Esophagus muscularis mucosa (tissue), 4 donors: ENCODE measurements at regions not wholly inside any gene's neighbourhood (a gene's known extent, or its start where the extent isn't known, plus 50 kb on each side); places are given as distances from the start of the nearest gene placed in this dataset.

ENCODE experiments used
- DNase-seq: peaks from one replicate; pipeline ENCODE4 v3.0.0-alpha.2; 2017; ENCODE audit errors: extremely low spot score
- H3K27ac ChIP-seq, 4 donors: fragments of 200-600 bp; sonication (generic); replicated peaks in 1 of 4; 1 replicate in 3 of 4; 2 replicates in 1 of 4; pipeline ENCODE4 v1.5.1; 2016 to 2019; ENCODE audit warnings: mild to moderate bottlenecking in 1 of 4
- H3K27me3 ChIP-seq, 4 donors: fragments of 200-600 bp; sonication (generic); one replicate each; pipeline versions ENCODE4 v1.5.1 to v1.6.0; 2016 to 2019
- H3K36me3 ChIP-seq, 4 donors: fragments of 200-600 bp; sonication (generic); one replicate each; pipeline ENCODE4 v1.5.1; 2016 to 2019
- H3K4me1 ChIP-seq, 4 donors: fragments of 200-600 bp; sonication (generic); one replicate each; pipeline ENCODE4 v1.5.1; 2016 to 2019
- H3K4me3 ChIP-seq, 4 donors: fragments of 200-600 bp; sonication (generic); 1 replicate in 2 of 4; 2 replicates in 2 of 4; pipeline ENCODE4 v1.5.1; 2016 to 2019; ENCODE audit warnings: mild to moderate bottlenecking in 4 of 4, moderate library complexity in 1 of 4
- H3K9me3 ChIP-seq, 4 donors: fragments of 200-600 bp; sonication (generic); 1 replicate in 3 of 4; 2 replicates in 1 of 4; pipeline ENCODE4 v1.5.1; 2016 to 2019
- EP300 ChIP-seq: sonication (generic); formaldehyde crosslinking; IDR thresholded peaks from one replicate; pipeline ENCODE4 v1.6.1; 2017; ENCODE audit warnings: antibody characterized with exemption
- POLR2A ChIP-seq: fragments of 450-650 bp; IDR thresholded peaks from one replicate; pipeline ENCODE4 v1.6.1; 2017; ENCODE audit warnings: antibody characterized with exemption, moderate library complexity, mild to moderate bottlenecking, low read depth
- POLR2AphosphoS5 ChIP-seq, 2 donors: sonication (generic); formaldehyde crosslinking; IDR thresholded peaks; one replicate each; pipeline ENCODE4 v1.6.1; 2017; ENCODE audit warnings: antibody characterized with exemption in 2 of 2
- WGBS: methylation state at CpG from one replicate; pipeline ENCODE4 v1.1.5; 2018; 5-methylcytosine and 5-hydroxymethylcytosine counted together
- intact Hi-C: fragments of 100-400 bp; cut with DNase I; formaldehyde crosslinking; loops from one replicate; pipeline ENCODE4 v1.15.1; 2023
- TF ChIP-seq, protein P1 (sequence below), 3 experiments: fragments of 200-600 bp in 2 of 3; fragments of 450-650 bp in 1 of 3; sonication (generic) in 2 of 3; IDR thresholded peaks; one replicate each; pipeline ENCODE4 v1.5.1; 2017 to 2019; ENCODE audit warnings: antibody characterized with exemption in 3 of 3, mild to moderate bottlenecking in 2 of 3, moderate library complexity in 1 of 3

DNA sequence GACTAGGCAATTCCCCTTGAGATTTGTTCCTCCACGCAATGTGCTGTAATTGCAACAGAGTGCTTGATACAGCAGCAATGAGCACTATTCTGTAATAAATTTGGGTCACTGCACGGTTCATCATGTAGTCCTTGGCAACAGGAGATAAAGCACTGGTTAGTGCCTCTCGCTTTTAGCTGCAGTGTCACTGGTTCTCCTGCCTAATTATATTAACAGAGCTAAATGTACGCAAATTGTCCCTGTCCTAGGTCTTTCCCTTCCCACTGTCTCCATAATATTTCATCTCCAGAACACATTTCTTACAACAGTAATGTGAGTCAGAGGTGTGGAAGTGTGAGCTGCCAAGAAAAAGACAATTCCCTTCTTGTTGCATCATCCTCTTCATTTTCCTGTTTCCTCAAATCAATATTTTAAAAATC lies 553.1 kb downstream of the ZNF608 start:
- TF ChIP-seq POLR2AphosphoS5 (IDR thresholded peaks at IDR 0.05) (no peak), POLR2A (no peak), EP300 (no peak)
- TF ChIP-seq, protein P1, sequence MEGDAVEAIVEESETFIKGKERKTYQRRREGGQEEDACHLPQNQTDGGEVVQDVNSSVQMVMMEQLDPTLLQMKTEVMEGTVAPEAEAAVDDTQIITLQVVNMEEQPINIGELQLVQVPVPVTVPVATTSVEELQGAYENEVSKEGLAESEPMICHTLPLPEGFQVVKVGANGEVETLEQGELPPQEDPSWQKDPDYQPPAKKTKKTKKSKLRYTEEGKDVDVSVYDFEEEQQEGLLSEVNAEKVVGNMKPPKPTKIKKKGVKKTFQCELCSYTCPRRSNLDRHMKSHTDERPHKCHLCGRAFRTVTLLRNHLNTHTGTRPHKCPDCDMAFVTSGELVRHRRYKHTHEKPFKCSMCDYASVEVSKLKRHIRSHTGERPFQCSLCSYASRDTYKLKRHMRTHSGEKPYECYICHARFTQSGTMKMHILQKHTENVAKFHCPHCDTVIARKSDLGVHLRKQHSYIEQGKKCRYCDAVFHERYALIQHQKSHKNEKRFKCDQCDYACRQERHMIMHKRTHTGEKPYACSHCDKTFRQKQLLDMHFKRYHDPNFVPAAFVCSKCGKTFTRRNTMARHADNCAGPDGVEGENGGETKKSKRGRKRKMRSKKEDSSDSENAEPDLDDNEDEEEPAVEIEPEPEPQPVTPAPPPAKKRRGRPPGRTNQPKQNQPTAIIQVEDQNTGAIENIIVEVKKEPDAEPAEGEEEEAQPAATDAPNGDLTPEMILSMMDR (IDR thresholded peaks at IDR 0.05): no peak
- peaks cover 0 to 11% (median 5%) of the 10 kb centered on the region in 4 donors for H3K4me1 ChIP-seq
- 48% methylated on average over 4 of the region's 4 CpGs for WGBS
- no peaks in the 10 kb centered on the region for H3K36me3 ChIP-seq
- no peak for DNase-seq
- H3K9me3 ChIP-seq: no peaks in the 10 kb centered on the region
- no peaks in the 10 kb centered on the region for H3K27me3 ChIP-seq
- H3K4me3 ChIP-seq: no peak overlapping the region
- intact Hi-C loops: no loop called here
- H3K27ac ChIP-seq: no peak overlapping the region

DNA sequence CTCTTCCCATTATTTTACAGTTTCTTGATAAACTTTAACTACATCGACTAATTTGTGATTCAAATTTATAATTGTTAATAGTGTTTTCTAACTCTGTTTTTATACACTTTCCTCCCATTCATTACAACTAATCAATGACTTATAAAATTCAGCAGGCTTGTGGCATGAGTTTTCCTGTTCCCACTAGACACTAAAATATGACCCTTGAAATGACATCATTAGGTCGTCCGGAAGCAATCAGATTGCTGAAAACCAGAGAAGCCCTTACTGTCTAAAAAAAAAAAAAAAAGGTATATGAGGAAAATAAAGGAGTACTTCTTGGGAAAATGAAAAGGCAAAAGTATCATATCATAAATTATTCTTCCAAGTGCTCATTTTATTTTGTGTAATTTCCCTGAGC lies 553.7 kb downstream of the ZNF608 start:
- TF ChIP-seq, protein P1 (IDR thresholded peaks at IDR 0.05): no peak
- Histone ChIP-seq H3K9me3 (no peaks in the 10 kb centered on the region), H3K27me3 (no peaks in the 10 kb centered on the region), H3K36me3 (no peaks in the 10 kb centered on the region), H3K27ac (no peak overlapping the region), H3K4me1 (peaks cover 0 to 11% (median 5%) of the 10 kb centered on the region in 4 donors), H3K4me3 (no peak overlapping the region)
- WGBS: 96% methylated on average over 3 of the region's 3 CpGs
- intact Hi-C loops: no loop called here
- DNase-seq: no peak

DNA sequence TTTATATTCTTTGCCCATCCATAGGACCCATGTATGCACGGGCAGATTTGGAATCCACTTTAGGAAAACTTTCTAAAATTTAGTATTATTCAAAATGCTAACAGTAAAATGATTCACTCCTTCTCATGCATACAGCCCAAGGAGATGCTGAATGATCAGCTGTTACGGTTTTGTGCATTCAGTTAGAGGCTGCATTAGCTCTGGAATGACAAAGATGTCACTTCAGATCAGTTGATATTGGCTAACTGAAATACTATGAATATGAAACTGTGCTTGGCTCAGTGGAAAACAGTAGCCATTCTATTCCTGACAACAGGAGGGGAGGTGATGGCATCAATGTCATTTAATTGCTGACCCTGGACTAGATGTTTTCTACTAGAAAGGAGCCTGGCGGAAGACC lies 560.7 kb downstream of the ZNF608 start:
- no peak for TF ChIP-seq POLR2A
- TF ChIP-seq EP300: no peak
- TF ChIP-seq POLR2AphosphoS5 (IDR thresholded peaks at IDR 0.05): no peak
- no peaks in the 10 kb centered on the region for H3K9me3 ChIP-seq
- H3K27me3 ChIP-seq: no peaks in the 10 kb centered on the region
- peaks cover 0 to 9% (median 3%) of the 10 kb centered on the region in 4 donors for H3K4me1 ChIP-seq
- H3K4me3 ChIP-seq: no peak overlapping the region
- 96% methylated on average over 3 of the region's 3 CpGs for WGBS
- H3K36me3 ChIP-seq: no peaks in the 10 kb centered on the region
- intact Hi-C loops: no loop called here
- DNase-seq: no peak
- no peak overlapping the region for H3K27ac ChIP-seq

DNA sequence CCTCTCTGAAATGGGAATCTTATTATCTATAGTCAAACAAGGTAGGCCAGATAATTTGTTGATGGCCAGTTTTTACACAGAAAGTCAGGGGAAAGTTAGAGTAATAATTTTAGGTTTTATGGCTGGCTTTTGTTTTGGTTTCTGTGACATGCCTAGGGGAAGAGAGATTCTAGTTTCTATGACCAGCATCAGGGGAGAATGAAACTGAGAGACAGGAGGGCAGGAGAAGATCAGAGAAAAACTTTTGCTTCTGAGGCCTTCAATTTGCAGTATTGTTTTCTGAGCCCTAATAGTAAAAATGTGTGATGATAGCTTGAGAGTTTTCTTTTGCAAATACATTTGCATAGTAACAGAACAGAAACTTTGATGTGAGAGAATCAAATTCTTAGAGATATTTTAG lies 564.3 kb downstream of the ZNF608 start:
- H3K27me3 ChIP-seq: no peaks in the 10 kb centered on the region
- TF ChIP-seq EP300: no peak
- TF ChIP-seq POLR2A: no peak
- TF ChIP-seq, protein P1 (IDR thresholded peaks at IDR 0.05): no peak
- TF ChIP-seq POLR2AphosphoS5 (IDR thresholded peaks at IDR 0.05): no peak
- H3K36me3 ChIP-seq: no peaks in the 10 kb centered on the region
- no peak overlapping the region for H3K4me3 ChIP-seq
- H3K27ac ChIP-seq: no peak overlapping the region
- intact Hi-C loops: no loop called here
- H3K4me1 ChIP-seq: peaks cover 0 to 11% (median 5%) of the 10 kb centered on the region in 4 donors
- DNase-seq: no peak
- no peaks in the 10 kb centered on the region for H3K9me3 ChIP-seq

DNA sequence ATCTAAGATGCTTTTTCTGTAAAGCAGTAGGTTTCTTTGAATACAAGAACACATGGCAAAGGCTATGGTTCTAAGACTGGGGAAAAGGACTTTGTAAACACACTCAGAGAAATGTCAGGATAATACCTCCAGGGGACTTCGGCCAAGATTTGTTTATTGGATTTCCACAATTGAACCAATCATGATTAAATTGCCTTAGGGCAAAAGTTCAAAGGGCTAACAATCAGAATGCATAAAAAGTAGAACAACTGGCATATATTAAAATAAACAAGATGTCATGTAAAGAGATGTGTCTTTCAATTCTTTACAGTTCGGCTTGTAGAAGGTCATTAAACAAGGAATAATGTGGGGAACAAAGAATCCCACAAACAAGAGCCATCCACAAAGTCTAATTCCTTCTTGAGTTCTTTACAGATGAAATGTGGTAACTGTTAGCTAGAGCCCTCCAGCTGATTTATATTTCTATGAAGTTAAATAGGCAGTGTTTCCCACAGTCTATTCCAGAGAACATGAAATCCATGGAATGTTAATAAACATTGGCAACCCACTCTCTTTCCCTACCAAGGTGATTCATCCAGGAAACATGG lies 565.5 kb downstream of the ZNF608 start:
- 42% methylated on average over 2 of the region's 2 CpGs for WGBS
- H3K27ac ChIP-seq: no peak overlapping the region
- no peak overlapping the region for H3K4me3 ChIP-seq
- peaks cover 0 to 11% (median 5%) of the 10 kb centered on the region in 4 donors for H3K4me1 ChIP-seq
- intact Hi-C loops: no loop called here
- H3K27me3 ChIP-seq: no peaks in the 10 kb centered on the region
- H3K9me3 ChIP-seq: no peaks in the 10 kb centered on the region
- no peak for DNase-seq
- TF ChIP-seq POLR2AphosphoS5 (IDR thresholded peaks at IDR 0.05) (no peak), EP300 (no peak)
- no peaks in the 10 kb centered on the region for H3K36me3 ChIP-seq

DNA sequence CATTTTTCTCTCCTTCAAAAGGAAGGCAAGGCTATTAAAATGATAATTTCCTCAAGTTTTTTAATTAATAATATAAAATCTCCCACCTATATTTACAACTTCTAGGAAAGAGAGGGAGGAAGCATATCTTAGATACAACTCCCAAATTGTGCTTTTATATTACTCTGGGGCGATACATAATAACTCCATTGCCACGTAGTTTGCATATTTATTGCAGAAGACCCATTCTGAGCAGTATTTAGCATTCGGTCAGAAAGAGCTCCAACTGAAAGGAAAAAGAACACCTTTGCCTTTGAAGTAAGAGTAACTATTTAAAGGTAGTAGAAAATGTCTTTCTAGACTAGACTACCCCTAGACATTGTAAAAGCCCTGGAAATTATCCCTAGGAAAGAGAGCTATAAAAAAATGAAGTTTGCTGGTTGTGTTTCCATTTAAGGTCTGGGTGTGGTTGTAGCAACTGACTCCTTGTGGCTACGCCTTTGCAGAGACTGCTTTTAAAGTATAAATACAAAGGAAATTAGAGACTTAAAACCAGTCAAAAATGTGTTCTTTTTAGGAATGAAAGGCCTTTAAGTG lies 566.1 kb downstream of the ZNF608 start:
- Histone ChIP-seq H3K27ac (no peak overlapping the region), H3K9me3 (no peaks in the 10 kb centered on the region), H3K27me3 (no peaks in the 10 kb centered on the region), H3K4me3 (no peak overlapping the region), H3K36me3 (no peaks in the 10 kb centered on the region), H3K4me1 (peaks cover 0 to 11% (median 5%) of the 10 kb centered on the region in 4 donors)
- WGBS: 91% methylated on average over 4 of the region's 4 CpGs
- no peak for DNase-seq
- intact Hi-C loops: no loop called here
- TF ChIP-seq, protein P1 (IDR thresholded peaks at IDR 0.05): no peak
- no peak for TF ChIP-seq POLR2AphosphoS5 (IDR thresholded peaks at IDR 0.05)
- no peak for TF ChIP-seq EP300
- TF ChIP-seq POLR2A: no peak
